Colonic mucosa (tissue), 4 donors: ENCODE measurements at regions not wholly inside any gene's neighbourhood (a gene's known extent, or its start where the extent isn't known, plus 50 kb on each side); places are given as distances from the start of the nearest gene placed in this dataset.
"Not testable (repeated sequence)": the region's sequence is repeated elsewhere in the genome, so short reads cannot be mapped to it uniquely, and the experiment has no call there.

Source experiments
- DNase-seq: peaks from one replicate; pipeline ENCODE4 v3.0.0-alpha.2; 2020
- H3K27ac ChIP-seq: fragments of 200-600 bp; one replicate; pipeline ENCODE4 v1.8.0; 2021
- H3K27me3 ChIP-seq: fragments of 200-600 bp; one replicate; pipeline ENCODE4 v1.8.0; 2021
- H3K36me3 ChIP-seq: fragments of 200-600 bp; one replicate; pipeline ENCODE4 v1.8.0; 2021
- H3K4me1 ChIP-seq: fragments of 200-600 bp; one replicate; pipeline ENCODE4 v1.8.0; 2021; ENCODE audit warnings: mild to moderate bottlenecking
- H3K4me3 ChIP-seq: fragments of 200-600 bp; one replicate; pipeline ENCODE4 v1.8.0; 2021
- H3K9ac ChIP-seq, 2 donors: one replicate each; pipeline ENCODE4 v1.7.0; 2013; ENCODE audit warnings: control low read depth in 2 of 2, low read depth in 2 of 2, low read length in 2 of 2
- H3K9me3 ChIP-seq: fragments of 200-600 bp; one replicate; pipeline ENCODE4 v1.8.0; 2021
- CTCF ChIP-seq: fragments of 200-600 bp; IDR thresholded peaks from one replicate; pipeline ENCODE4 v1.8.0; 2022; ENCODE audit warnings: antibody characterized with exemption, mild to moderate bottlenecking
- intact Hi-C: fragments of 100-400 bp; cut with DNase I; formaldehyde crosslinking; loops from one replicate; pipeline ENCODE4 v1.14.1; 2022
- donor health status: healthy.
- donor health status: DM: no; HTN: no; CAD: no.
- donor health status: DM: no; HTN: no; CAD: no.

GRCh38 chr16:87033021-87033471 is 284.1 kb downstream of the C16orf95 start:
- intact Hi-C loops: no loop called here
- Histone ChIP-seq H3K27ac (no peak overlapping the region), H3K9ac (no peak overlapping the region), H3K27me3 (no peaks in the 10 kb centered on the region), H3K9me3 (no peaks in the 10 kb centered on the region), H3K36me3 (no peaks in the 10 kb centered on the region), H3K4me1 (no peaks in the 10 kb centered on the region), H3K4me3 (no peak overlapping the region)
- DNase-seq: no peak
- no peak for TF ChIP-seq CTCF

- no peak for DNase-seq
- H3K9me3 ChIP-seq: no peaks in the 10 kb centered on the region
- H3K27ac ChIP-seq: no peak overlapping the region
- H3K9ac ChIP-seq: no peak overlapping the region
- no peaks in the 10 kb centered on the region for H3K4me1 ChIP-seq
- H3K27me3 ChIP-seq: no peaks in the 10 kb centered on the region
- no peak for TF ChIP-seq CTCF
- intact Hi-C loops: no loop called here
- no peak overlapping the region for H3K4me3 ChIP-seq
- no peaks in the 10 kb centered on the region for H3K36me3 ChIP-seq
Observed at GRCh38 chr16:87033541-87034300, 283.5 kb downstream of the C16orf95 start.

- Histone ChIP-seq H3K4me1 (no peaks in the 10 kb centered on the region), H3K4me3 (no peak overlapping the region), H3K27ac (no peak overlapping the region), H3K36me3 (no peaks in the 10 kb centered on the region), H3K9me3 (no peaks in the 10 kb centered on the region), H3K27me3 (no peaks in the 10 kb centered on the region), H3K9ac (no peak overlapping the region)
- DNase-seq: no peak
- no peak for TF ChIP-seq CTCF
- intact Hi-C loops: no loop called here
Observed at GRCh38 chr16:87034317-87034716, 282.9 kb downstream of the C16orf95 start.

GRCh38 chr16:87035053-87035452 is 282.1 kb downstream of the C16orf95 start:
- no peaks in the 10 kb centered on the region for H3K27me3 ChIP-seq
- intact Hi-C loops: no loop called here
- H3K9me3 ChIP-seq: no peaks in the 10 kb centered on the region
- no peaks in the 10 kb centered on the region for H3K36me3 ChIP-seq
- H3K27ac ChIP-seq: no peak overlapping the region
- no peak overlapping the region for H3K9ac ChIP-seq
- no peak overlapping the region for H3K4me3 ChIP-seq
- no peak for TF ChIP-seq CTCF
- no peaks in the 10 kb centered on the region for H3K4me1 ChIP-seq
- DNase-seq: no peak

GRCh38 chr16:87037012-87037411 is 280.2 kb downstream of the C16orf95 start:
- H3K4me1 ChIP-seq: no peaks in the 10 kb centered on the region
- no peaks in the 10 kb centered on the region for H3K36me3 ChIP-seq
- H3K4me3 ChIP-seq: no peak overlapping the region
- no peak overlapping the region for H3K27ac ChIP-seq
- intact Hi-C loops: no loop called here
- H3K27me3 ChIP-seq: no peaks in the 10 kb centered on the region
- TF ChIP-seq CTCF: no peak
- H3K9ac ChIP-seq: no peak overlapping the region
- no peaks in the 10 kb centered on the region for H3K9me3 ChIP-seq
- DNase-seq: no peak

DNA sequence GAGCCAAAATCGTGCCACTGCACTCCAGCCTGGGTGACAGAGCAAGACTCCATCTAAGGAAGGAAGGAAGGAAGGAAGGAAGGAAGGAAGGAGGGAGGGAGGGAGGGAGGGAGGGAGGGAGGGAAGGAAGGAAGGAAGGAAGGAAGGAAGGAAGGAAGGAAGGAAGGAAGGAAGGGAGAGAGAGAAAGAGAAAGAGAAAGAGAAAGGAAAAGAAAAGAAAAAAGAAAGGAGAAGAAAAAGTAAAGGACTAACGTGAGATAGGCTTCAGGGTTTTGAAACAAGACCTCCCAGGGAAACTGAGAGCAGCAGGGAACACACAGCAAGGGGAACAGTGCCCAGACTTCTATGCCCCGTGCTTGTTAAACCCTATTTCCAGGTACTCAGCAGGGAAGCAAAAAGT is 278.7 kb downstream of the C16orf95 start:
- H3K27me3 ChIP-seq, H3K36me3 ChIP-seq, H3K27ac ChIP-seq, H3K4me1 ChIP-seq, DNase-seq, H3K9me3 ChIP-seq, H3K9ac ChIP-seq, H3K4me3 ChIP-seq, intact Hi-C loops: not testable (repeated sequence)
